ENCODE measurements at regions not wholly inside any gene's neighbourhood (a gene's known extent, or its start where the extent isn't known, plus 50 kb on each side); places are given as distances from the start of the nearest gene placed in this dataset.

DNA sequence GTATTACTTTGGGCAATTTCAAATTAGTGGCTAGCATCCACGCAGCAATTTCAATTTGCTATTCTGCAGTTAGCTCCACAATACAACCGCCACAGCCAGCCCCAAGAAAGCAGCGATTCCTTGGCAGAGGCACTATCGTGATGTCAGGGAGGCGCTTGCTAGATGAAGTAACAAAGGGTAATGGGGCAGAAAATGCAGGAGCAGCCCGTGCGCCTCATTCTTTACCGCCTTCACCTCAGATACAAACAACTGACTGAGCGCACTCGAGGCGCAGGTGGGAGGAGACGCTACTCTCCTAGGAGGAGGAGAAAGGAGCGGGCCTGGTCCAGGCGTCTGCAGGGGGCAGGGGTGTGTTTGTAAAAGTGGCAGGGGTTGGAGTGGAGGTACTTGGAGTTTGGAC lies 76.9 kb upstream of the ASB18 start:
- H3K9ac ChIP-seq (ENCODE audit: low read length): no peak overlapping the region
- no peak for ATAC-seq
- CTCF ChIA-PET: no interaction called here
- DNase-seq (ENCODE audit: low read depth, low spot score): no peak
- no peaks in the 10 kb centered on the region for H3K36me3 ChIP-seq (ENCODE audit: control insufficient read depth in 1 of 2, insufficient read depth in 2 of 2, low read length in 2 of 2)
- no peaks in the 10 kb centered on the region for H3K4me1 ChIP-seq (ENCODE audit: control insufficient read depth in 1 of 2, insufficient read depth in 2 of 2, low read length in 2 of 2)
- H3K27me3 ChIP-seq (ENCODE audit: insufficient read depth, low read length): no peaks in the 10 kb centered on the region
- TF ChIP-seq SIN3A (IDR thresholded peaks at IDR 0.05; ENCODE audit: low read depth) (no peak), SRF (IDR thresholded peaks at IDR 0.05; ENCODE audit: low read depth) (no peak), ELF1 (IDR thresholded peaks at IDR 0.05; ENCODE audit: borderline replicate concordance, low read depth) (no peak), SP1 (IDR thresholded peaks at IDR 0.05; ENCODE audit: low read depth) (no peak), YY1 (IDR thresholded peaks at IDR 0.05; ENCODE audit: extremely low read depth, insufficient replicate concordance, low read depth, low read length) (no peak), EGR1 (IDR thresholded peaks at IDR 0.05; ENCODE audit: low read depth) (no peak), RAD21 (IDR thresholded peaks at IDR 0.05; ENCODE audit: low read depth) (no peak), JUND (IDR thresholded peaks at IDR 0.05) (no peak), EZH2phosphoT487 (IDR thresholded peaks at IDR 0.05; ENCODE audit: borderline replicate concordance) (no peak), CBX3 (IDR thresholded peaks at IDR 0.05; ENCODE audit: low read depth) (no peak), POLR2AphosphoS5 (IDR thresholded peaks at IDR 0.05; ENCODE audit: low read depth, low read length) (no peak), CEBPB (IDR thresholded peaks at IDR 0.05; ENCODE audit: low read depth) (no peak)
- TF ChIP-seq, protein P1, sequence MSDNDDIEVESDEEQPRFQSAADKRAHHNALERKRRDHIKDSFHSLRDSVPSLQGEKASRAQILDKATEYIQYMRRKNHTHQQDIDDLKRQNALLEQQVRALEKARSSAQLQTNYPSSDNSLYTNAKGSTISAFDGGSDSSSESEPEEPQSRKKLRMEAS (IDR thresholded peaks at IDR 0.05): no peak
- TF ChIP-seq, protein P2, sequence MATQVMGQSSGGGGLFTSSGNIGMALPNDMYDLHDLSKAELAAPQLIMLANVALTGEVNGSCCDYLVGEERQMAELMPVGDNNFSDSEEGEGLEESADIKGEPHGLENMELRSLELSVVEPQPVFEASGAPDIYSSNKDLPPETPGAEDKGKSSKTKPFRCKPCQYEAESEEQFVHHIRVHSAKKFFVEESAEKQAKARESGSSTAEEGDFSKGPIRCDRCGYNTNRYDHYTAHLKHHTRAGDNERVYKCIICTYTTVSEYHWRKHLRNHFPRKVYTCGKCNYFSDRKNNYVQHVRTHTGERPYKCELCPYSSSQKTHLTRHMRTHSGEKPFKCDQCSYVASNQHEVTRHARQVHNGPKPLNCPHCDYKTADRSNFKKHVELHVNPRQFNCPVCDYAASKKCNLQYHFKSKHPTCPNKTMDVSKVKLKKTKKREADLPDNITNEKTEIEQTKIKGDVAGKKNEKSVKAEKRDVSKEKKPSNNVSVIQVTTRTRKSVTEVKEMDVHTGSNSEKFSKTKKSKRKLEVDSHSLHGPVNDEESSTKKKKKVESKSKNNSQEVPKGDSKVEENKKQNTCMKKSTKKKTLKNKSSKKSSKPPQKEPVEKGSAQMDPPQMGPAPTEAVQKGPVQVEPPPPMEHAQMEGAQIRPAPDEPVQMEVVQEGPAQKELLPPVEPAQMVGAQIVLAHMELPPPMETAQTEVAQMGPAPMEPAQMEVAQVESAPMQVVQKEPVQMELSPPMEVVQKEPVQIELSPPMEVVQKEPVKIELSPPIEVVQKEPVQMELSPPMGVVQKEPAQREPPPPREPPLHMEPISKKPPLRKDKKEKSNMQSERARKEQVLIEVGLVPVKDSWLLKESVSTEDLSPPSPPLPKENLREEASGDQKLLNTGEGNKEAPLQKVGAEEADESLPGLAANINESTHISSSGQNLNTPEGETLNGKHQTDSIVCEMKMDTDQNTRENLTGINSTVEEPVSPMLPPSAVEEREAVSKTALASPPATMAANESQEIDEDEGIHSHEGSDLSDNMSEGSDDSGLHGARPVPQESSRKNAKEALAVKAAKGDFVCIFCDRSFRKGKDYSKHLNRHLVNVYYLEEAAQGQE (IDR thresholded peaks at IDR 0.05; ENCODE audit: low read depth): no peak
- RAD21 ChIA-PET (ENCODE audit: low non-redundant PET in 1 of 2, low total read pairs in 2 of 2, uncharacterized antibody in 2 of 2, unreplicated experiment in 2 of 2): no interaction called here
- POLR2A ChIA-PET: no interaction called here
- intact Hi-C loops (cut with micrococcal nuclease): no loop called here
- H3K9me2 ChIP-seq (ENCODE audit: insufficient read depth): no peaks in the 10 kb centered on the region
- no peak overlapping the region for H3K4me2 ChIP-seq (ENCODE audit: low read length)
- H3K9me3 ChIP-seq (ENCODE audit: control insufficient read depth in 1 of 2, insufficient read depth in 1 of 2, low read depth in 1 of 2, low read length in 2 of 2): no peaks in the 10 kb centered on the region
- H3K4me3 ChIP-seq (replicated peaks in 1 of 2; ENCODE audit: low read depth in 1 of 2, low read length in 2 of 2): no peak overlapping the region
- H4K20me1 ChIP-seq (ENCODE audit: insufficient read depth): no peaks in the 10 kb centered on the region
- H3K79me2 ChIP-seq (ENCODE audit: insufficient read depth, low read length): no peaks in the 10 kb centered on the region
- no TSS peak for BruUV-seq (replicated peaks)
- H2AFZ ChIP-seq (ENCODE audit: low read depth, low read length, poor library complexity, severe bottlenecking): no peak overlapping the region
- H3K27ac ChIP-seq (ENCODE audit: low read depth, low read length): no peak overlapping the region
